GM23338 (cell line): ENCODE measurements at regions not wholly inside any gene's neighbourhood (a gene's known extent, or its start where the extent isn't known, plus 50 kb on each side); places are given as distances from the start of the nearest gene placed in this dataset.

Experiments
- ATAC-seq: fragments of 200-7000 bp; cut with Tn5 transposase; 3 replicates; pipeline ENCODE4 v1.9.1; 2020
- DNase-seq: peaks from one replicate; pipeline ENCODE4 v3.0.0-alpha.2; 2015; ENCODE audit warnings: low spot score
- H2AFZ ChIP-seq: fragments of 200-600 bp; sonication (generic); 2 replicates; pipeline ENCODE4 v1.8.0; 2016; ENCODE audit warnings: antibody characterized with exemption, mild to moderate bottlenecking, moderate library complexity
- H3F3A ChIP-seq: fragments of 200-600 bp; sonication (generic); replicated peaks from 2 replicates; pipeline ENCODE4 v1.8.0; 2017; ENCODE audit warnings: antibody characterized with exemption, mixed run types, low read depth
- H3K27ac ChIP-seq: fragments of 200-600 bp; sonication (generic); 2 replicates; pipeline ENCODE4 v1.6.1; 2016; ENCODE audit warnings: low read depth
- H3K27me3 ChIP-seq: fragments of 200-600 bp; sonication (generic); 2 replicates; pipeline ENCODE4 v1.8.0; 2016; ENCODE audit warnings: mild to moderate bottlenecking, mixed run types, moderate library complexity; ENCODE audit not compliant: insufficient read depth
- H3K36me3 ChIP-seq: fragments of 200-600 bp; sonication (generic); 2 replicates; pipeline ENCODE4 v1.8.0; 2016; ENCODE audit warnings: mild to moderate bottlenecking; ENCODE audit not compliant: insufficient read depth
- H3K4me1 ChIP-seq: fragments of 200-600 bp; sonication (generic); 2 replicates; pipeline ENCODE4 v1.8.0; 2016; ENCODE audit warnings: mild to moderate bottlenecking, moderate library complexity; ENCODE audit not compliant: insufficient read depth
- H3K4me2 ChIP-seq: fragments of 200-600 bp; sonication (generic); 2 replicates; pipeline ENCODE4 v1.7.1; 2017; ENCODE audit warnings: mixed run types
- H3K4me3 ChIP-seq: fragments of 200-600 bp; sonication (generic); 2 replicates; pipeline ENCODE4 v1.6.1; 2016; ENCODE audit warnings: mixed run types
- H3K79me2 ChIP-seq: fragments of 200-600 bp; sonication (generic); replicated peaks from 2 replicates; pipeline ENCODE4 v1.8.0; 2017; ENCODE audit warnings: mild to moderate bottlenecking; ENCODE audit not compliant: insufficient read depth
- H3K9me2 ChIP-seq: fragments of 200-600 bp; sonication (generic); 2 replicates; pipeline ENCODE4 v1.8.0; 2017; ENCODE audit not compliant: insufficient read depth
- H4K20me1 ChIP-seq: fragments of 200-600 bp; sonication (generic); replicated peaks from 2 replicates; pipeline ENCODE4 v1.8.0; 2017; ENCODE audit warnings: mild to moderate bottlenecking; ENCODE audit not compliant: insufficient read depth
- H3K27ac Mint-ChIP-seq: 2 replicates; pipeline ENCODE4 v1.8.0; 2020; ENCODE audit warnings: inconsistent platforms, mild to moderate bottlenecking, moderate library complexity, mixed read lengths
- H3K27me3 Mint-ChIP-seq: 3 replicates; pipeline ENCODE4 v1.8.0; 2022; ENCODE audit warnings: low read depth, mild to moderate bottlenecking, moderate library complexity, mixed read lengths, inconsistent platforms; ENCODE audit not compliant: insufficient read depth, poor library complexity
- H3K36me3 Mint-ChIP-seq: 3 replicates; pipeline ENCODE4 v1.8.0; 2021; ENCODE audit warnings: low read depth, mild to moderate bottlenecking, inconsistent platforms, moderate library complexity, mixed read lengths
- H3K4me1 Mint-ChIP-seq: 3 replicates; pipeline ENCODE4 v1.8.0; 2020; ENCODE audit warnings: mild to moderate bottlenecking, inconsistent platforms, mixed read lengths
- H3K4me3 Mint-ChIP-seq: 3 replicates; pipeline ENCODE4 v1.8.0; 2021; ENCODE audit warnings: moderate library complexity, mild to moderate bottlenecking, inconsistent platforms, mixed read lengths
- H3K9me3 Mint-ChIP-seq: 3 replicates; pipeline ENCODE4 v1.8.0; 2020; ENCODE audit warnings: moderate library complexity, mild to moderate bottlenecking, inconsistent platforms, mixed read lengths
- CREB1 ChIP-seq: fragments of 250-450 bp; sonication (Bioruptor Pico); IDR thresholded peaks from 2 replicates; pipeline ENCODE4 v1.5.0; 2020; ENCODE audit warnings: low read depth, mild to moderate bottlenecking, moderate library complexity
- EZH2phosphoT487 ChIP-seq: fragments of 200-600 bp; sonication (generic); IDR thresholded peaks from one replicate; pipeline ENCODE4 v1.8.1; 2018; ENCODE audit warnings: antibody characterized with exemption; ENCODE audit not compliant: unreplicated experiment
- JUNB ChIP-seq: IDR thresholded peaks from one replicate; pipeline ENCODE4 v1.6.1; 2016; ENCODE audit warnings: antibody characterized with exemption; ENCODE audit not compliant: unreplicated experiment
- NANOG ChIP-seq: IDR thresholded peaks from 2 replicates; pipeline ENCODE4 v1.6.1; 2016; ENCODE audit warnings: antibody characterized with exemption, borderline replicate concordance
- STAT1 ChIP-seq: IDR thresholded peaks from one replicate; pipeline ENCODE4 v1.6.1; 2016; ENCODE audit warnings: antibody characterized with exemption; ENCODE audit not compliant: unreplicated experiment
- ZNF114 ChIP-seq: fragments of 250-450 bp; sonication (Bioruptor Pico); IDR thresholded peaks from 2 replicates; pipeline ENCODE4 v1.5.0; 2020; ENCODE audit warnings: mild to moderate bottlenecking, moderate library complexity
- TF ChIP-seq, protein P1 (sequence below): fragments of 250-450 bp; sonication (Bioruptor Pico); IDR thresholded peaks from 2 replicates; pipeline ENCODE4 v1.5.0; 2020; ENCODE audit warnings: mild to moderate bottlenecking, moderate library complexity
- TF ChIP-seq, protein P2 (sequence below): IDR thresholded peaks from one replicate; pipeline ENCODE4 v1.6.1; 2018; ENCODE audit warnings: antibody characterized with exemption; ENCODE audit not compliant: unreplicated experiment
- TF ChIP-seq, protein P3 (sequence below), 2 experiments: fragments of 200-600 bp in 1 of 2; sonication (generic) in 1 of 2; conservative IDR thresholded peaks; 2 replicates each; pipeline versions ENCODE4 v1.5.1 to v1.6.1; 2016 to 2017; ENCODE audit warnings: antibody characterized with exemption in 2 of 2, low read depth in 2 of 2, mild to moderate bottlenecking in 2 of 2, moderate library complexity in 1 of 2

DNA sequence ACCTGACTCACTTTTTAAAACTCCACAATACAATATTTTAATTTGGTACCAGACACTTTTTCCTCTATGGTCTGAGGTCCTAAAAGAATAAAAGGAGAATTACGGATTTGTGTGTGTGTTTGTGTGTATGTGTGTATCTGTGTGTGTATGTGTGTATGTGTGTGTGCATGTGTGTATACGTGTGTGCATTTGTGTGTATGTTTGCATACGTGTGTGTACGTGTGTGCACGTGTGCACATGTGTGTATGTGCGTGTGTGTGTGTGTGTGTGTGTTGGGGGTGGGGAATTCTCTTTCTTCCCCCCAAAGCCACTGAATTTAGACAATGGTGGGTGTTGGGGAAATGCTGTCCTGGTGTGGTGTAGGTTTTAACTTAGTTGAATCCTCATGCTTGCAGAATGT, 807.7 kb upstream of the SALL3 start:
- TF ChIP-seq, protein P1, sequence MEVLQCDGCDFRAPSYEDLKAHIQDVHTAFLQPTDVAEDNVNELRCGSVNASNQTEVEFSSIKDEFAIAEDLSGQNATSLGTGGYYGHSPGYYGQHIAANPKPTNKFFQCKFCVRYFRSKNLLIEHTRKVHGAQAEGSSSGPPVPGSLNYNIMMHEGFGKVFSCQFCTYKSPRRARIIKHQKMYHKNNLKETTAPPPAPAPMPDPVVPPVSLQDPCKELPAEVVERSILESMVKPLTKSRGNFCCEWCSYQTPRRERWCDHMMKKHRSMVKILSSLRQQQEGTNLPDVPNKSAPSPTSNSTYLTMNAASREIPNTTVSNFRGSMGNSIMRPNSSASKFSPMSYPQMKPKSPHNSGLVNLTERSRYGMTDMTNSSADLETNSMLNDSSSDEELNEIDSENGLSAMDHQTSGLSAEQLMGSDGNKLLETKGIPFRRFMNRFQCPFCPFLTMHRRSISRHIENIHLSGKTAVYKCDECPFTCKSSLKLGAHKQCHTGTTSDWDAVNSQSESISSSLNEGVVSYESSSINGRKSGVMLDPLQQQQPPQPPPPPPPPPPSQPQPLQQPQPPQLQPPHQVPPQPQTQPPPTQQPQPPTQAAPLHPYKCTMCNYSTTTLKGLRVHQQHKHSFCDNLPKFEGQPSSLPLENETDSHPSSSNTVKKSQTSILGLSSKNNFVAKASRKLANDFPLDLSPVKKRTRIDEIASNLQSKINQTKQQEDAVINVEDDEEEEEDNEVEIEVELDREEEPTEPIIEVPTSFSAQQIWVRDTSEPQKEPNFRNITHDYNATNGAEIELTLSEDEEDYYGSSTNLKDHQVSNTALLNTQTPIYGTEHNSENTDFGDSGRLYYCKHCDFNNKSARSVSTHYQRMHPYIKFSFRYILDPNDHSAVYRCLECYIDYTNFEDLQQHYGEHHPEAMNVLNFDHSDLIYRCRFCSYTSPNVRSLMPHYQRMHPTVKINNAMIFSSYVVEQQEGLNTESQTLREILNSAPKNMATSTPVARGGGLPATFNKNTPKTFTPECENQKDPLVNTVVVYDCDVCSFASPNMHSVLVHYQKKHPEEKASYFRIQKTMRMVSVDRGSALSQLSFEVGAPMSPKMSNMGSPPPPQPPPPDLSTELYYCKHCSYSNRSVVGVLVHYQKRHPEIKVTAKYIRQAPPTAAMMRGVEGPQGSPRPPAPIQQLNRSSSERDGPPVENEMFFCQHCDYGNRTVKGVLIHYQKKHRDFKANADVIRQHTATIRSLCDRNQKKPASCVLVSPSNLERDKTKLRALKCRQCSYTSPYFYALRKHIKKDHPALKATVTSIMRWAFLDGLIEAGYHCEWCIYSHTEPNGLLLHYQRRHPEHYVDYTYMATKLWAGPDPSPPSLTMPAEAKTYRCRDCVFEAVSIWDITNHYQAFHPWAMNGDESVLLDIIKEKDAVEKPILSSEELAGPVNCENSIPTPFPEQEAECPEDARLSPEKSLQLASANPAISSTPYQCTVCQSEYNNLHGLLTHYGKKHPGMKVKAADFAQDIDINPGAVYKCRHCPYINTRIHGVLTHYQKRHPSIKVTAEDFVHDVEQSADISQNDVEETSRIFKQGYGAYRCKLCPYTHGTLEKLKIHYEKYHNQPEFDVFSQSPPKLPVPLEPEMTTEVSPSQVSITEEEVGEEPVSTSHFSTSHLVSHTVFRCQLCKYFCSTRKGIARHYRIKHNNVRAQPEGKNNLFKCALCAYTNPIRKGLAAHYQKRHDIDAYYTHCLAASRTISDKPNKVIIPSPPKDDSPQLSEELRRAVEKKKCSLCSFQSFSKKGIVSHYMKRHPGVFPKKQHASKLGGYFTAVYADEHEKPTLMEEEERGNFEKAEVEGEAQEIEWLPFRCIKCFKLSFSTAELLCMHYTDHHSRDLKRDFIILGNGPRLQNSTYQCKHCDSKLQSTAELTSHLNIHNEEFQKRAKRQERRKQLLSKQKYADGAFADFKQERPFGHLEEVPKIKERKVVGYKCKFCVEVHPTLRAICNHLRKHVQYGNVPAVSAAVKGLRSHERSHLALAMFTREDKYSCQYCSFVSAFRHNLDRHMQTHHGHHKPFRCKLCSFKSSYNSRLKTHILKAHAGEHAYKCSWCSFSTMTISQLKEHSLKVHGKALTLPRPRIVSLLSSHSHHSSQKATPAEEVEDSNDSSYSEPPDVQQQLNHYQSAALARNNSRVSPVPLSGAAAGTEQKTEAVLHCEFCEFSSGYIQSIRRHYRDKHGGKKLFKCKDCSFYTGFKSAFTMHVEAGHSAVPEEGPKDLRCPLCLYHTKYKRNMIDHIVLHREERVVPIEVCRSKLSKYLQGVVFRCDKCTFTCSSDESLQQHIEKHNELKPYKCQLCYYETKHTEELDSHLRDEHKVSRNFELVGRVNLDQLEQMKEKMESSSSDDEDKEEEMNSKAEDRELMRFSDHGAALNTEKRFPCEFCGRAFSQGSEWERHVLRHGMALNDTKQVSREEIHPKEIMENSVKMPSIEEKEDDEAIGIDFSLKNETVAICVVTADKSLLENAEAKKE: no peak
- TF ChIP-seq NANOG (no peak), EZH2phosphoT487 (no peak), JUNB (no peak), ZNF114 (no peak), CREB1 (no peak), STAT1 (no peak)
- TF ChIP-seq, protein P2, sequence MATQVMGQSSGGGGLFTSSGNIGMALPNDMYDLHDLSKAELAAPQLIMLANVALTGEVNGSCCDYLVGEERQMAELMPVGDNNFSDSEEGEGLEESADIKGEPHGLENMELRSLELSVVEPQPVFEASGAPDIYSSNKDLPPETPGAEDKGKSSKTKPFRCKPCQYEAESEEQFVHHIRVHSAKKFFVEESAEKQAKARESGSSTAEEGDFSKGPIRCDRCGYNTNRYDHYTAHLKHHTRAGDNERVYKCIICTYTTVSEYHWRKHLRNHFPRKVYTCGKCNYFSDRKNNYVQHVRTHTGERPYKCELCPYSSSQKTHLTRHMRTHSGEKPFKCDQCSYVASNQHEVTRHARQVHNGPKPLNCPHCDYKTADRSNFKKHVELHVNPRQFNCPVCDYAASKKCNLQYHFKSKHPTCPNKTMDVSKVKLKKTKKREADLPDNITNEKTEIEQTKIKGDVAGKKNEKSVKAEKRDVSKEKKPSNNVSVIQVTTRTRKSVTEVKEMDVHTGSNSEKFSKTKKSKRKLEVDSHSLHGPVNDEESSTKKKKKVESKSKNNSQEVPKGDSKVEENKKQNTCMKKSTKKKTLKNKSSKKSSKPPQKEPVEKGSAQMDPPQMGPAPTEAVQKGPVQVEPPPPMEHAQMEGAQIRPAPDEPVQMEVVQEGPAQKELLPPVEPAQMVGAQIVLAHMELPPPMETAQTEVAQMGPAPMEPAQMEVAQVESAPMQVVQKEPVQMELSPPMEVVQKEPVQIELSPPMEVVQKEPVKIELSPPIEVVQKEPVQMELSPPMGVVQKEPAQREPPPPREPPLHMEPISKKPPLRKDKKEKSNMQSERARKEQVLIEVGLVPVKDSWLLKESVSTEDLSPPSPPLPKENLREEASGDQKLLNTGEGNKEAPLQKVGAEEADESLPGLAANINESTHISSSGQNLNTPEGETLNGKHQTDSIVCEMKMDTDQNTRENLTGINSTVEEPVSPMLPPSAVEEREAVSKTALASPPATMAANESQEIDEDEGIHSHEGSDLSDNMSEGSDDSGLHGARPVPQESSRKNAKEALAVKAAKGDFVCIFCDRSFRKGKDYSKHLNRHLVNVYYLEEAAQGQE: no peak
- TF ChIP-seq, protein P3, sequence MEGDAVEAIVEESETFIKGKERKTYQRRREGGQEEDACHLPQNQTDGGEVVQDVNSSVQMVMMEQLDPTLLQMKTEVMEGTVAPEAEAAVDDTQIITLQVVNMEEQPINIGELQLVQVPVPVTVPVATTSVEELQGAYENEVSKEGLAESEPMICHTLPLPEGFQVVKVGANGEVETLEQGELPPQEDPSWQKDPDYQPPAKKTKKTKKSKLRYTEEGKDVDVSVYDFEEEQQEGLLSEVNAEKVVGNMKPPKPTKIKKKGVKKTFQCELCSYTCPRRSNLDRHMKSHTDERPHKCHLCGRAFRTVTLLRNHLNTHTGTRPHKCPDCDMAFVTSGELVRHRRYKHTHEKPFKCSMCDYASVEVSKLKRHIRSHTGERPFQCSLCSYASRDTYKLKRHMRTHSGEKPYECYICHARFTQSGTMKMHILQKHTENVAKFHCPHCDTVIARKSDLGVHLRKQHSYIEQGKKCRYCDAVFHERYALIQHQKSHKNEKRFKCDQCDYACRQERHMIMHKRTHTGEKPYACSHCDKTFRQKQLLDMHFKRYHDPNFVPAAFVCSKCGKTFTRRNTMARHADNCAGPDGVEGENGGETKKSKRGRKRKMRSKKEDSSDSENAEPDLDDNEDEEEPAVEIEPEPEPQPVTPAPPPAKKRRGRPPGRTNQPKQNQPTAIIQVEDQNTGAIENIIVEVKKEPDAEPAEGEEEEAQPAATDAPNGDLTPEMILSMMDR (conservative IDR thresholded peaks at IDR 0.05; ENCODE audit: low read depth in 2 of 2): no peak
- Histone ChIP-seq H3K36me3 (0 out of 2 replicates have a peak, but pooled peaks cover 3% of the 10 kb centered on the region), H2AFZ (no peak overlapping the region), H3K79me2 (no peaks in the 10 kb centered on the region), H3K4me2 (no peak overlapping the region), H3K4me1 (no peaks in the 10 kb centered on the region), H3K27me3 (no peaks in the 10 kb centered on the region), H4K20me1 (no peaks in the 10 kb centered on the region), H3K4me3 (no peak overlapping the region), H3K9me2 (no peaks in the 10 kb centered on the region), H3F3A (no peaks in the 10 kb centered on the region), H3K27ac (no peak overlapping the region)
- Mint-ChIP-seq H3K4me1 (no peaks in the 10 kb centered on the region), H3K27ac (no peak overlapping the region), H3K36me3 (peaks cover 37% of the 10 kb centered on the region), H3K9me3 (peaks cover 88% of the 10 kb centered on the region), H3K27me3 (peaks cover 2% of the 10 kb centered on the region), H3K4me3 (no peak overlapping the region)
- ATAC-seq (no peak), DNase-seq (no peak)
